Body of pancreas (tissue), 4 donors: ENCODE measurements at regions not wholly inside any gene's neighbourhood (a gene's known extent, or its start where the extent isn't known, plus 50 kb on each side); places are given as distances from the start of the nearest gene placed in this dataset.

Experiments used
- POLR2A ChIP-seq, 3 donors: fragments of 450-650 bp; IDR thresholded peaks; one replicate each; pipeline ENCODE4 v1.6.1; 2016; ENCODE audit warnings: antibody characterized with exemption in 3 of 3, mild to moderate bottlenecking in 2 of 3
- TF ChIP-seq, protein P1 (sequence below), 7 experiments: fragments of 450-650 bp in 4 of 7; fragments of 200-600 bp in 3 of 7; sonication (generic) in 3 of 7; IDR thresholded peaks; one replicate each; pipeline ENCODE4 v1.5.1; 2016 to 2019; ENCODE audit warnings: antibody characterized with exemption in 7 of 7

- TF ChIP-seq, protein P1, sequence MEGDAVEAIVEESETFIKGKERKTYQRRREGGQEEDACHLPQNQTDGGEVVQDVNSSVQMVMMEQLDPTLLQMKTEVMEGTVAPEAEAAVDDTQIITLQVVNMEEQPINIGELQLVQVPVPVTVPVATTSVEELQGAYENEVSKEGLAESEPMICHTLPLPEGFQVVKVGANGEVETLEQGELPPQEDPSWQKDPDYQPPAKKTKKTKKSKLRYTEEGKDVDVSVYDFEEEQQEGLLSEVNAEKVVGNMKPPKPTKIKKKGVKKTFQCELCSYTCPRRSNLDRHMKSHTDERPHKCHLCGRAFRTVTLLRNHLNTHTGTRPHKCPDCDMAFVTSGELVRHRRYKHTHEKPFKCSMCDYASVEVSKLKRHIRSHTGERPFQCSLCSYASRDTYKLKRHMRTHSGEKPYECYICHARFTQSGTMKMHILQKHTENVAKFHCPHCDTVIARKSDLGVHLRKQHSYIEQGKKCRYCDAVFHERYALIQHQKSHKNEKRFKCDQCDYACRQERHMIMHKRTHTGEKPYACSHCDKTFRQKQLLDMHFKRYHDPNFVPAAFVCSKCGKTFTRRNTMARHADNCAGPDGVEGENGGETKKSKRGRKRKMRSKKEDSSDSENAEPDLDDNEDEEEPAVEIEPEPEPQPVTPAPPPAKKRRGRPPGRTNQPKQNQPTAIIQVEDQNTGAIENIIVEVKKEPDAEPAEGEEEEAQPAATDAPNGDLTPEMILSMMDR (IDR thresholded peaks at IDR 0.05): no peak
- TF ChIP-seq POLR2A (IDR thresholded peaks at IDR 0.05): no peak
Observed at GRCh38 chr2:146417942-146418341, 1426.9 kb upstream of the ACVR2A start.
